ENCODE measurements at regions not wholly inside any gene's neighbourhood (a gene's known extent, or its start where the extent isn't known, plus 50 kb on each side); places are given as distances from the start of the nearest gene placed in this dataset.

GRCh38 chr2:37816686-37817085, 108.4 kb upstream of the RMDN2 start:
- Mint-ChIP-seq H3K27ac (no peak overlapping the region), H3K4me1 (no peaks in the 10 kb centered on the region), H3K36me3 (ENCODE audit: insufficient read depth in 1 of 3, low read depth in 3 of 3) (no peaks in the 10 kb centered on the region; a peak in 2 of 7 replicates), H3K27me3 (ENCODE audit: low read depth) (no peaks in the 10 kb centered on the region), H3K4me3 (no peak overlapping the region), H3K9me3 (peaks cover 3 to 7% of the 10 kb centered on the region in 2 experiments; a peak in 3 of 5 replicates)
- Histone ChIP-seq H3K79me2 (ENCODE audit: insufficient read depth, low read length) (no peaks in the 10 kb centered on the region), H3K4me1 (ENCODE audit: insufficient read depth, low read length) (no peaks in the 10 kb centered on the region), H2AK5ac (ENCODE audit: insufficient read length, low read length) (no peak overlapping the region), H3K9me3 (ENCODE audit: control insufficient read depth, low read depth, low read length) (no peaks in the 10 kb centered on the region), H3K4me2 (ENCODE audit: insufficient read depth, insufficient read length, low read length) (no peak overlapping the region), H3K56ac (ENCODE audit: insufficient read length, low read depth, low read length) (no peak overlapping the region), H3K14ac (ENCODE audit: insufficient read depth, low read length) (no peak overlapping the region), H3K27ac (ENCODE audit: insufficient read length, low read depth, low read length) (no peak overlapping the region), H3K18ac (ENCODE audit: insufficient read length, low read depth, low read length) (no peak overlapping the region), H3T11ph (ENCODE audit: low read length) (no peak overlapping the region), H2BK120ac (ENCODE audit: low read depth, low read length, poor library complexity, severe bottlenecking) (no peak overlapping the region), H2BK12ac (ENCODE audit: insufficient read length, low read depth, low read length) (no peak overlapping the region), H4K5ac (ENCODE audit: insufficient read length, low read depth, low read length) (no peak overlapping the region), H4K8ac (replicated peaks; ENCODE audit: insufficient read length, low read depth, low read length) (no peak overlapping the region), H2BK20ac (ENCODE audit: low read depth, low read length, poor library complexity, severe bottlenecking) (no peak overlapping the region), H3K79me1 (ENCODE audit: insufficient read depth, low read depth, low read length, poor library complexity, severe bottlenecking) (no peaks in the 10 kb centered on the region), H3K23me2 (ENCODE audit: insufficient read length, low read depth, low read length, poor library complexity, severe bottlenecking) (no peaks in the 10 kb centered on the region), H2AFZ (ENCODE audit: low read length) (no peak overlapping the region), H3K23ac (ENCODE audit: insufficient read length, low read depth, low read length) (no peak overlapping the region), H2BK5ac (ENCODE audit: insufficient read length, low read length) (no peak overlapping the region), H4K91ac (ENCODE audit: insufficient read length, low read depth, low read length) (no peak overlapping the region), H3K9ac (ENCODE audit: extremely low read depth, insufficient read length, low read length) (no peak overlapping the region), H4K20me1 (ENCODE audit: control insufficient read depth, insufficient read depth, insufficient read length) (no peaks in the 10 kb centered on the region), H3K4ac (ENCODE audit: low read depth, low read length) (no peak overlapping the region), H3K27me3 (ENCODE audit: insufficient read depth, low read length) (no peaks in the 10 kb centered on the region), H2BK15ac (ENCODE audit: low read depth, low read length) (no peak overlapping the region)
- DNase-seq = no peak
- WGBS (ENCODE audit: extremely low coverage, insufficient read length, low lambda C conversion rate) = no CpG with 5 or more reads among the region's 11 CpGs
- no peak for TF ChIP-seq CTCF (conservative IDR thresholded peaks at IDR 0.05)
